GM12892 (cell line): ENCODE measurements at regions not wholly inside any gene's neighbourhood (a gene's known extent, or its start where the extent isn't known, plus 50 kb on each side); places are given as distances from the start of the nearest gene placed in this dataset.

Experiments
- DNase-seq: peaks from one replicate; pipeline ENCODE4 v3.0.0; 2011; ENCODE audit not compliant: insufficient read length
- FAIRE-seq: peaks from 2 replicates; lab custom pipeline; 2011; peaks lifted over from hg19 to GRCh38; lab: Jason Lieb, UNC
- POLR2A ChIP-seq: IDR thresholded peaks from 2 replicates; pipeline ENCODE4 v1.6.1; 2011; ENCODE audit warnings: low read depth, low read length, control low read depth
- POLR2AphosphoS5 ChIP-seq: IDR thresholded peaks from 2 replicates; pipeline ENCODE4 v1.6.1; 2011; ENCODE audit warnings: low read depth, low read length, control low read depth
- TAF1 ChIP-seq: IDR thresholded peaks from 2 replicates; pipeline ENCODE4 v1.6.1; 2011; ENCODE audit warnings: low read depth, mild to moderate bottlenecking, control low read depth, low read length, borderline replicate concordance

DNA sequence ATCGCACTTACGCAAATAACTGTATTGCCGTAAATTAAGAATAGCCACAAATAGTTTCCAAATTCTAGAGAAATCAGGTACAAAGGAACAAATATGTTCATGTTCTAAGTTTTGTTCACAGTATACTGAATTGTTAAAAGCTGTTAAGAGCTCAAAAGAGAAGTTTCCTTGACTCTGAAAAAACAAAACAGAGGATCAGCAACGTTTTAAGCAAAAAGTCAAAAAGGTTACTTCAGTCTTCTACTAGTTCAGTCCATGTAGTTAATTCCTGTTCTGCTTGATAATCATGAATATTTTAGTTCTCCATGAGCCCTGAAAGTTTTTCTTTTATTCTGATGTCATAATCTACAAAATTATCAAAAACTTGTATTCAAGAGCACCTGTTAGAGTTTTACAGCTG, 128.6 kb upstream of the MAST4 start:
- FAIRE-seq (no peak), DNase-seq (no peak)
- no peak for TF ChIP-seq POLR2A
- no peak for TF ChIP-seq POLR2AphosphoS5
- TF ChIP-seq TAF1 = no peak

GRCh38 chr5:66469684-66470083, 126.5 kb upstream of the MAST4 start:
- TF ChIP-seq TAF1 = no peak
- FAIRE-seq (no peak), DNase-seq (no peak)

- TF ChIP-seq POLR2A (no peak), TAF1 (no peak), POLR2AphosphoS5 (no peak)
- FAIRE-seq (no peak), DNase-seq (no peak)
Measured at GRCh38 chr5:66472010-66472409, 124.2 kb upstream of the MAST4 start.

- FAIRE-seq (no peak), DNase-seq (no peak)
- TF ChIP-seq POLR2A (no peak), TAF1 (no peak), POLR2AphosphoS5 (no peak)
Measured at GRCh38 chr5:66475731-66476130, 120.5 kb upstream of the MAST4 start.

- DNase-seq (no peak), FAIRE-seq (no peak)
- no peak for TF ChIP-seq POLR2AphosphoS5
- no peak for TF ChIP-seq POLR2A
- TF ChIP-seq TAF1 = no peak
Measured at GRCh38 chr5:66477596-66477995, 118.6 kb upstream of the MAST4 start.

GRCh38 chr5:66494437-66494836, 101.8 kb upstream of the MAST4 start:
- FAIRE-seq (no peak), DNase-seq (no peak)
- TF ChIP-seq POLR2A (no peak), TAF1 (no peak)

- FAIRE-seq (no peak), DNase-seq (no peak)
- no peak for TF ChIP-seq POLR2AphosphoS5
- TF ChIP-seq POLR2A = no peak
- TF ChIP-seq TAF1 = no peak
Measured at GRCh38 chr5:66498791-66499207, 97.4 kb upstream of the MAST4 start.

GRCh38 chr5:66503203-66503789, 92.9 kb upstream of the MAST4 start:
- TF ChIP-seq TAF1 (no peak), POLR2A (no peak), POLR2AphosphoS5 (no peak)
- no peak for DNase-seq
- FAIRE-seq = no peak

DNA sequence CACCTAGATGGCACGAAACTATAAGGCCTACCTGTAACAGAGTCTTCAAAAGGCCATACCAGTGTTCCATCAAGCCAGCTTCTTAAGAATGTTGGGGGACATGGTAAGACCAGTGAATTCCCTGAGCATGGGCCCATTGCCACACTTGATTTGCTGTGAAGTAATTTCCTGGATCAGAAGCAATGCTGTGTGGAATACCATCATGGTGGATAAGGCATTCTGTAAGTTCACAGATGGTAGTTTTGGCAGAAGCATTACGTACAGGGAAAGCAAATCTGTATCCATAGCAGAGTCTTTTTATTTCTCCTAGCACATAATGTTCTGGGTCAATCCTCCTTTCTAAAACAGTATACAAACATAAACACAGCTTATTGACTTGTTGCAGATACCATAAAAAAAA, 89.1 kb upstream of the MAST4 start:
- TF ChIP-seq TAF1 (no peak), POLR2A (no peak), POLR2AphosphoS5 (no peak)
- DNase-seq (no peak), FAIRE-seq (no peak)

DNA sequence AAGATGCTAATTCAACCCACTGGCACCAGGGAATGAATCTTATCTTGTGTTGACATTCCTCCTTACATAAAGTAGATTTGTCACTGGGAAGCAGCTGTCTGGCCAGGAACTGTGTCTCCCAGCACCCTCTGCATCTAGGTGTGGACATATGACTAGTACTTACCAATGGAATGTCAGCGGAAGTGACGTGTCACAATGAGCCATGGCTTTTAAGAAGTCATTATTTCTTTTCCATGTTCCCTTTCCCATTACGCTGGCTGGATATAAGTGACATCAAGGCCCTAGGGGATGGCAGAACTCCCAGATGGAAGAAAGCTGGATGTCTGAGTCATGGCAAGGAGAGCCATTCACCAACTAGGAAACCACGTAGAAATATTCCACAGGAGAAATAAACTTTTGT, 84.7 kb upstream of the MAST4 start:
- TF ChIP-seq POLR2A (no peak), TAF1 (no peak), POLR2AphosphoS5 (no peak)
- DNase-seq (no peak), FAIRE-seq (no peak)

DNA sequence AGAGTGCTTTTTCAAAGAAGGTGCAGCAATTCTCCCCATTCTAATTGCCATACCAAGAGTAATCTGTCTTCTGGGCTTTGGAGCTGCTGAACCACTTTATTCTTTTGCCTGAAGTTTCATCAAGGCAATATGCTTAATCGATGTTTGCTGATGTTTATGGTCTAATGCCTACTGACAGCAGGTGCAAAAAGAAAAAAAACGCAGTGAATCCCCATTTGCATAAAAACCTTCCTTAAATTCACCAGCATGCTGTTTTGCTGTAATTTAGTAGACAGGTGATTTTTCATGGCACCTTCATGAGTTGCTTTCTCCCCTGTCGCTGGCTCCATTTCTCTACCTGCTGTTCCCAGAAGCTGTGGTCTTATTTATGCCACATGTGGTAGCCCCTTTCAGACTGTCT, 83.1 kb upstream of the MAST4 start:
- no peak for FAIRE-seq
- DNase-seq = no peak
- TF ChIP-seq POLR2AphosphoS5 (no peak), POLR2A (no peak), TAF1 (no peak)

- DNase-seq = no peak
- FAIRE-seq = no peak
- TF ChIP-seq TAF1 (no peak), POLR2A (no peak), POLR2AphosphoS5 (no peak)
Measured at GRCh38 chr5:66515209-66515608, 81.0 kb upstream of the MAST4 start.

- FAIRE-seq (no peak), DNase-seq (no peak)
- no peak for TF ChIP-seq POLR2AphosphoS5
- TF ChIP-seq POLR2A = no peak
Measured at GRCh38 chr5:66516550-66516949, 79.6 kb upstream of the MAST4 start.

- FAIRE-seq (no peak), DNase-seq (no peak)
- no peak for TF ChIP-seq POLR2AphosphoS5
- no peak for TF ChIP-seq TAF1
- no peak for TF ChIP-seq POLR2A
Measured at GRCh38 chr5:66517351-66517750, 78.8 kb upstream of the MAST4 start.
